Spleen (tissue), 11 donors: ENCODE measurements at regions not wholly inside any gene's neighbourhood (a gene's known extent, or its start where the extent isn't known, plus 50 kb on each side); places are given as distances from the start of the nearest gene placed in this dataset.

ENCODE experiments used
- DNase-seq: peaks from one replicate; pipeline ENCODE4 v3.0.0-alpha.2; 2020
- H3K27ac ChIP-seq, 8 donors: fragments of 200-600 bp; sonication (generic) in 7 of 8; 1 replicate in 4 of 8; 2 replicates in 4 of 8; pipeline versions ENCODE4 v1.5.0 to v1.8.0; 2016 to 2021; ENCODE audit warnings: inconsistent platforms in 4 of 8, mild to moderate bottlenecking in 4 of 8, moderate library complexity in 1 of 8
- H3K27me3 ChIP-seq, 7 donors: fragments of 200-600 bp; sonication (generic) in 6 of 7; replicated peaks in 1 of 7; 1 replicate in 4 of 7; 2 replicates in 3 of 7; pipeline versions ENCODE4 v1.5.0 to v1.8.0; 2016 to 2021; ENCODE audit warnings: inconsistent platforms in 3 of 7, mild to moderate bottlenecking in 1 of 7
- H3K36me3 ChIP-seq, 6 donors: fragments of 200-600 bp; sonication (generic) in 5 of 6; 1 replicate in 4 of 6; 2 replicates in 2 of 6; pipeline versions ENCODE4 v1.5.0 to v1.8.0; 2016 to 2021; ENCODE audit warnings: inconsistent platforms in 2 of 6
- H3K4me1 ChIP-seq, 6 donors: fragments of 200-600 bp; sonication (generic) in 5 of 6; 1 replicate in 3 of 6; 2 replicates in 3 of 6; pipeline versions ENCODE4 v1.5.0 to v1.8.0; 2016 to 2021; ENCODE audit warnings: inconsistent platforms in 3 of 6
- H3K4me3 ChIP-seq, 8 donors: fragments of 200-600 bp; sonication (generic) in 7 of 8; 1 replicate in 4 of 8; 2 replicates in 4 of 8; pipeline versions ENCODE4 v1.5.0 to v1.8.0; 2016 to 2021; ENCODE audit warnings: inconsistent platforms in 4 of 8, mild to moderate bottlenecking in 4 of 8, moderate library complexity in 2 of 8
- H3K9me3 ChIP-seq, 8 donors: fragments of 200-600 bp; sonication (generic) in 7 of 8; 1 replicate in 4 of 8; 2 replicates in 4 of 8; pipeline versions ENCODE4 v1.5.0 to v1.8.0; 2016 to 2021; ENCODE audit warnings: inconsistent platforms in 4 of 8
- POLR2A ChIP-seq, 3 donors: fragments of 450-650 bp; IDR thresholded peaks; one replicate each; pipeline ENCODE4 v1.5.1; 2017; ENCODE audit warnings: antibody characterized with exemption in 3 of 3, mild to moderate bottlenecking in 1 of 3
- POLR2AphosphoS5 ChIP-seq, 3 donors: sonication (generic); formaldehyde crosslinking; IDR thresholded peaks; one replicate each; pipeline ENCODE4 v1.5.1; 2017; ENCODE audit warnings: antibody characterized with exemption in 3 of 3
- WGBS, 5 donors: extraction: QIAGEN DNeasy Blood & Tissue Kit in 3 of 5; methylation state at CpG; one replicate each; pipeline versions ENCODE4 v1.1.5 to v1.1.7; 2013 to 2018; 5-methylcytosine and 5-hydroxymethylcytosine counted together
- intact Hi-C: fragments of 100-400 bp; cut with DNase I; formaldehyde crosslinking; loops from one replicate; pipeline ENCODE4 v1.15.0; 2023; ENCODE audit warnings: low total_unique reads
- TF ChIP-seq, protein P1 (sequence below), 11 experiments: fragments of 200-600 bp in 7 of 11; fragments of 450-650 bp in 4 of 11; sonication (generic) in 4 of 11; IDR thresholded peaks in 8 of 11; conservative IDR thresholded peaks in 3 of 11; 1 replicate in 7 of 11; 2 replicates in 4 of 11; pipeline versions ENCODE4 v1.4.0 to v1.8.0; 2016 to 2021; ENCODE audit warnings: antibody characterized with exemption in 11 of 11, inconsistent platforms in 4 of 11, mild to moderate bottlenecking in 1 of 11
- donor health status: healthy with polysubstance abuse.
- donor health status: DM: no; HTN: no; CAD: no; lungs with moderate emphysema.
- donor health status: DM: no; HTN: no; CAD: no.
- donor health status: Bipolar disorder and iron deficiency.
- donor health status: healthy.
- donor health status: DM: no; HTN: no; CAD: no.
- donor health status: DM: yes; HTN: yes; CAD: no.

- WGBS, 5 donors: 31 to 71% (median 64%) methylated on average over 1 of the region's 1 CpG
- TF ChIP-seq, protein P1, sequence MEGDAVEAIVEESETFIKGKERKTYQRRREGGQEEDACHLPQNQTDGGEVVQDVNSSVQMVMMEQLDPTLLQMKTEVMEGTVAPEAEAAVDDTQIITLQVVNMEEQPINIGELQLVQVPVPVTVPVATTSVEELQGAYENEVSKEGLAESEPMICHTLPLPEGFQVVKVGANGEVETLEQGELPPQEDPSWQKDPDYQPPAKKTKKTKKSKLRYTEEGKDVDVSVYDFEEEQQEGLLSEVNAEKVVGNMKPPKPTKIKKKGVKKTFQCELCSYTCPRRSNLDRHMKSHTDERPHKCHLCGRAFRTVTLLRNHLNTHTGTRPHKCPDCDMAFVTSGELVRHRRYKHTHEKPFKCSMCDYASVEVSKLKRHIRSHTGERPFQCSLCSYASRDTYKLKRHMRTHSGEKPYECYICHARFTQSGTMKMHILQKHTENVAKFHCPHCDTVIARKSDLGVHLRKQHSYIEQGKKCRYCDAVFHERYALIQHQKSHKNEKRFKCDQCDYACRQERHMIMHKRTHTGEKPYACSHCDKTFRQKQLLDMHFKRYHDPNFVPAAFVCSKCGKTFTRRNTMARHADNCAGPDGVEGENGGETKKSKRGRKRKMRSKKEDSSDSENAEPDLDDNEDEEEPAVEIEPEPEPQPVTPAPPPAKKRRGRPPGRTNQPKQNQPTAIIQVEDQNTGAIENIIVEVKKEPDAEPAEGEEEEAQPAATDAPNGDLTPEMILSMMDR (IDR thresholded peaks at IDR 0.05 in 8 of 11, conservative IDR thresholded peaks at IDR 0.05 in 3 of 11): no peak
- TF ChIP-seq POLR2A (IDR thresholded peaks at IDR 0.05): no peak
- TF ChIP-seq POLR2AphosphoS5 (IDR thresholded peaks at IDR 0.05): no peak
- intact Hi-C loops: no loop called here
These were observed 279.5 kb upstream of the SPRED2 start for GRCh38 chr2:65711863-65712262.

GRCh38 chr2:65710779-65711295 is 278.4 kb upstream of the SPRED2 start:
- TF ChIP-seq POLR2AphosphoS5 (IDR thresholded peaks at IDR 0.05) (no peak), POLR2A (IDR thresholded peaks at IDR 0.05) (no peak)
- TF ChIP-seq, protein P1 (IDR thresholded peaks at IDR 0.05 in 8 of 11, conservative IDR thresholded peaks at IDR 0.05 in 3 of 11): no peak
- no peaks in the 10 kb centered on the region for H3K4me1 ChIP-seq
- intact Hi-C loops: no loop called here
- H3K36me3 ChIP-seq: no peaks in the 10 kb centered on the region
- H3K4me3 ChIP-seq: no peak overlapping the region
- no peaks in the 10 kb centered on the region for H3K27me3 ChIP-seq
- WGBS, 5 donors: 64 to 70% (median 68%) methylated on average over 2 of the region's 2 CpGs
- no peak overlapping the region for H3K27ac ChIP-seq
- no peaks in the 10 kb centered on the region for H3K9me3 ChIP-seq
- DNase-seq: no peak

More at GRCh38 chr2:65711863-65712262, 279.5 kb upstream of the SPRED2 start:
- no peak for DNase-seq
- Histone ChIP-seq H3K27me3 (no peaks in the 10 kb centered on the region), H3K9me3 (no peaks in the 10 kb centered on the region), H3K4me3 (no peak overlapping the region), H3K27ac (no peak overlapping the region), H3K36me3 (no peaks in the 10 kb centered on the region), H3K4me1 (no peaks in the 10 kb centered on the region)

DNA sequence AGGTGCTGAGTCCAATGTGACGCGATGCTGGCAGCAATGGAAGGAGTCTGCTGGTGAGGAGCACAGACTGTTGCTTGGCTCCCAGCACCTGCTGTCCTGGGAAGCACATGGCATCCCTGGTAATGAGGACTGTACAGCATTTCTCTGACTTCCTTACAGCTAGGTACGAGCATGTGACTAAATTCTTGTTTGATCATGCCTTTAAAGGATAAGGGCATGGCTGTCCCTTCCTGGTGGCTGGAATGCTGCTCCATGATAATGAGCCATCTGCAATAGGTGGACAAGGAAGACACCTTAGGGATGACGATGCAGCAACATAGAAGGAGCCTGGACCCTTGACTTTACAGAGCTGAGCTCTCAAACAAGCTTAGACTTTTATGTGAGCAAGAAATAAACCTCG is 278.0 kb upstream of the SPRED2 start:
- H3K27me3 ChIP-seq: no peaks in the 10 kb centered on the region
- 86 to 96% (median 87%) methylated on average over 4 to 5 of the region's 5 CpGs for WGBS, 5 donors
- no peak overlapping the region for H3K4me3 ChIP-seq
- no peak for DNase-seq
- intact Hi-C loops: no loop called here
- no peaks in the 10 kb centered on the region for H3K9me3 ChIP-seq
- TF ChIP-seq POLR2A (IDR thresholded peaks at IDR 0.05): no peak
- H3K27ac ChIP-seq: no peak overlapping the region
- H3K4me1 ChIP-seq: no peaks in the 10 kb centered on the region
- no peaks in the 10 kb centered on the region for H3K36me3 ChIP-seq

- Histone ChIP-seq H3K27me3 (peaks cover 0 to 2% (median 0%) of the 10 kb centered on the region in 7 donors), H3K4me3 (no peak overlapping the region), H3K4me1 (no peaks in the 10 kb centered on the region), H3K36me3 (no peaks in the 10 kb centered on the region), H3K27ac (no peak overlapping the region), H3K9me3 (no peaks in the 10 kb centered on the region)
- WGBS, 5 donors: 70 to 85% (median 78%) methylated on average over 3 of the region's 3 CpGs
- no peak for DNase-seq
- no peak for TF ChIP-seq POLR2A (IDR thresholded peaks at IDR 0.05)
- TF ChIP-seq, protein P1 (IDR thresholded peaks at IDR 0.05 in 8 of 11, conservative IDR thresholded peaks at IDR 0.05 in 3 of 11): no peak
- TF ChIP-seq POLR2AphosphoS5 (IDR thresholded peaks at IDR 0.05): no peak
- intact Hi-C loops: no loop called here
These were observed 275.7 kb upstream of the SPRED2 start for GRCh38 chr2:65708086-65708485.

DNA sequence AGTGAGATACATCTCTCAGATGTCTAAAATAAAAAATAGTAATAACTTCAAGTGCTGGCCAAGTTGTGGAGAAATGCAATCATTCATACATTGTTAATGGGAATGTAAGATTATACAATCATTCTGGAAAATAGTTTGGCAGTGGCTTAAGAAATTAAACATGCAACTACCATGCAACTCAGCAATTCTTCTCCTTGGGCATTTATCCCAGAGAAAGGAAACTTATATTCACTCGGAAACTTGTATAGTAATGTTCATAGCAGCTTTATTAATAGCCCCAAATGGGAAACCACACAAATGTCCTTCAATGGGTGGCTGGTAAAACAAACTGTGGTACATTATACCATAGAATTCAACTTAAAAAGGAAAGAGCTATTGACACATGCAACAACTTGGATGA is 274.0 kb upstream of the SPRED2 start:
- 85 to 96% (median 91%) methylated on average over 1 of the region's 1 CpG for WGBS, 5 donors
- no peak for DNase-seq
- no peak for TF ChIP-seq POLR2A (IDR thresholded peaks at IDR 0.05)

More for the DNA sequence above, 274.0 kb upstream of the SPRED2 start:
- Histone ChIP-seq H3K9me3 (no peaks in the 10 kb centered on the region), H3K4me1 (no peaks in the 10 kb centered on the region), H3K36me3 (no peaks in the 10 kb centered on the region), H3K27ac (no peak overlapping the region), H3K4me3 (no peak overlapping the region), H3K27me3 (peaks cover 0 to 14% (median 0%) of the 10 kb centered on the region in 7 donors)
- intact Hi-C loops: no loop called here
